ENCODE measurements at regions not wholly inside any gene's neighbourhood (a gene's known extent, or its start where the extent isn't known, plus 50 kb on each side); places are given as distances from the start of the nearest gene placed in this dataset.

DNA sequence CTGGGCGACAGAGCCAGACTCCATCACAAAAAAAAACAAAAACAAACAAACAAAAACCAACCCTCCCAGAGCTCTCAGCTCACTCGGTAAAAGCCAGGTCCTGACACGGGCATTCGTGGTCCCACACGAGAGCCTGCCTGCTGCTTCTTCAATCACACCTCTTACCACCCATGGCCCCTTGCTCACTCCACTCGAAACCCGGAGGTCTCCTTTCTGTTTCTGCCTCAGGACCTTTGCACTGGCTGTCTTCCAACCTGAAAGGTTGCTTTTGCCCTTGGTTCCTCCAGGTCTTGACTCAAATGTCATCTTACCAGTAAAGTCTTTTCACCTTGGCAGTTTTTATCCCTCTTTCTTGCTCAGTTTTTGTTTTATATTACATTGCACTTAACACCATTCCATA is 169.6 kb downstream of the EVX1 start:
- Mint-ChIP-seq H3K4me1 (no peaks in the 10 kb centered on the region), H3K9me3 (no peaks in the 10 kb centered on the region), H3K4me3 (no peak overlapping the region), H3K27me3 (ENCODE audit: low read depth) (no peaks in the 10 kb centered on the region), H3K27ac (ENCODE audit: unreplicated experiment) (no peak overlapping the region), H3K36me3 (ENCODE audit: low read depth) (no peaks in the 10 kb centered on the region)
- no peak for DNase-seq (ENCODE audit: low read depth, low spot score)
- TF ChIP-seq, protein P1, sequence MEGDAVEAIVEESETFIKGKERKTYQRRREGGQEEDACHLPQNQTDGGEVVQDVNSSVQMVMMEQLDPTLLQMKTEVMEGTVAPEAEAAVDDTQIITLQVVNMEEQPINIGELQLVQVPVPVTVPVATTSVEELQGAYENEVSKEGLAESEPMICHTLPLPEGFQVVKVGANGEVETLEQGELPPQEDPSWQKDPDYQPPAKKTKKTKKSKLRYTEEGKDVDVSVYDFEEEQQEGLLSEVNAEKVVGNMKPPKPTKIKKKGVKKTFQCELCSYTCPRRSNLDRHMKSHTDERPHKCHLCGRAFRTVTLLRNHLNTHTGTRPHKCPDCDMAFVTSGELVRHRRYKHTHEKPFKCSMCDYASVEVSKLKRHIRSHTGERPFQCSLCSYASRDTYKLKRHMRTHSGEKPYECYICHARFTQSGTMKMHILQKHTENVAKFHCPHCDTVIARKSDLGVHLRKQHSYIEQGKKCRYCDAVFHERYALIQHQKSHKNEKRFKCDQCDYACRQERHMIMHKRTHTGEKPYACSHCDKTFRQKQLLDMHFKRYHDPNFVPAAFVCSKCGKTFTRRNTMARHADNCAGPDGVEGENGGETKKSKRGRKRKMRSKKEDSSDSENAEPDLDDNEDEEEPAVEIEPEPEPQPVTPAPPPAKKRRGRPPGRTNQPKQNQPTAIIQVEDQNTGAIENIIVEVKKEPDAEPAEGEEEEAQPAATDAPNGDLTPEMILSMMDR (conservative IDR thresholded peaks at IDR 0.05): no peak

DNA sequence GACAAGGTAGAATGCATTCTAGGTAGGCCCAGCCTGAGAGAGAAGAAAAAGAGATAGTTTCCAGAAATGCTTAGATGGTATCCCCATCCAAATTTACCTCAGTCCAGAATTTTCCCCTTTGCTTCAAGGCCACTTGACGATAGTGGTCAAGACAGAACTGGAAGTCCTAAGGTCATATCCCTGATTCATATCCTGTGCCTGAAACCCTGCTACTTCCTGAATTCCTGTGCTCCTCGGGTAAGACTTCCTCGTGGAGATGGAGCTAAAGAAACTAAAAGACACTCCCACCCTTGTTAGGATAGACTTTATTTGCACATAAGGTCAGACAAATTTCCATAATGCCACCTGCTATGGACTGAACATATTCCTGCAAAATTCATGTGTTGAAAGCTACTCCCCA is 175.9 kb downstream of the EVX1 start:
- H3K27ac Mint-ChIP-seq (ENCODE audit: unreplicated experiment): no peak overlapping the region

DNA sequence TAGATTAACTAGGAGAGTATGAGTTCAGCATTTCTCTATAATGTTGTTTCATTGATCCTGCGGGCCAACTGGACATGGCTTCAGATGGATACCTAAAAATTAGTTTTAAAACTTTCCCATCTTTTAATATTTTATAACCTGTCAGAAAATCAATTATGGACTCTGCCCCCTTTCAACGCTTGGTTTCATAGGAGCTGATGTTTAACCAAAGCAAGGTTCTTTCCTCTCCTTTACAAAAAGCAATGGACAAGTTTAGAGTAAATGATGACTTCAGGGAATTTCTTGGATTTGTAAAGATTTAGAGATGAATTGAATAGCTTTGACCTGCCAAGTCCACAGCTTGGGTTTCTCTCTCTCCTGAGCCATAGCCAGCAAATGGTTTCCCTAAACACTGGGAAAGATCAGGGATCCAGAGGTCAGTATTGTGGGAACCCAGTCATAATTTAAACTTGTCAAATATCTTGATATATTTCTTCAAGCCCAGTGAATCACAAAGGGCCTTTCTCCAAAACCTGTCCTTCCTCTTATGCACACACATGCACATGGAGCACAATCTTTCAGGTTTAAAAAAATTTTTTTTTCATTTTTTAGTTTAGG is 177.1 kb downstream of the EVX1 start:
- H3K4me1 Mint-ChIP-seq: no peaks in the 10 kb centered on the region
- no peak for DNase-seq (ENCODE audit: low read depth, low spot score)
- no peak overlapping the region for H3K4me3 Mint-ChIP-seq
- H3K27ac Mint-ChIP-seq (ENCODE audit: unreplicated experiment): no peak overlapping the region
- no peaks in the 10 kb centered on the region for H3K9me3 Mint-ChIP-seq
- no peaks in the 10 kb centered on the region for H3K36me3 Mint-ChIP-seq (ENCODE audit: low read depth)
- H3K27me3 Mint-ChIP-seq (ENCODE audit: low read depth): no peaks in the 10 kb centered on the region
- TF ChIP-seq, protein P1 (conservative IDR thresholded peaks at IDR 0.05): no peak

More for the DNA sequence above, 175.9 kb downstream of the EVX1 start:
- Mint-ChIP-seq H3K4me3 (no peak overlapping the region), H3K36me3 (ENCODE audit: low read depth) (no peaks in the 10 kb centered on the region), H3K27me3 (ENCODE audit: low read depth) (no peaks in the 10 kb centered on the region), H3K4me1 (no peaks in the 10 kb centered on the region), H3K9me3 (no peaks in the 10 kb centered on the region)
- TF ChIP-seq, protein P1 (conservative IDR thresholded peaks at IDR 0.05): no peak
- DNase-seq (ENCODE audit: low read depth, low spot score): no peak

DNA sequence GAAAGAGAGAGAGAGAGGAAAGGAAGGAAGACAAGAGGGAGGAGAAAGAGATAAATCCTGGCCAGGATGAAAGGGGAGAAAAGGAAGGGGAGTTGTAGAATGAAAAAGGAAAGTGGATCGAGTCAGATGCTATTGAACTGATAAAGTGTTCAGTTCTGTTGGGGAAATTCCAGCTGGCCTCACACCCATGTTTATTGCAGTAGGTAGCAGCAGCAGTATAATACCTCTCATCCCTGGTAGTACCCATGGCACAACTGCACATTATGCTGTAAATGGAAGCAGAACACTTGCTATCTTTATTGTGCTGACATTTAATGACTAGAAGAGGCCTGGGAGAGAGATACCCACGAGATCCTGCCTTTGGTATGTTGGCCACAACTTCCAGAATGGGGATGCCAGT is 178.1 kb downstream of the EVX1 start:
- Mint-ChIP-seq H3K9me3 (no peaks in the 10 kb centered on the region), H3K27me3 (ENCODE audit: low read depth) (no peaks in the 10 kb centered on the region), H3K36me3 (ENCODE audit: low read depth) (no peaks in the 10 kb centered on the region), H3K4me3 (no peak overlapping the region), H3K27ac (ENCODE audit: unreplicated experiment) (peak overlapping the region; percentile 50), H3K4me1 (no peaks in the 10 kb centered on the region)
- no peak for DNase-seq (ENCODE audit: low read depth, low spot score)
- TF ChIP-seq, protein P1 (conservative IDR thresholded peaks at IDR 0.05): no peak

DNA sequence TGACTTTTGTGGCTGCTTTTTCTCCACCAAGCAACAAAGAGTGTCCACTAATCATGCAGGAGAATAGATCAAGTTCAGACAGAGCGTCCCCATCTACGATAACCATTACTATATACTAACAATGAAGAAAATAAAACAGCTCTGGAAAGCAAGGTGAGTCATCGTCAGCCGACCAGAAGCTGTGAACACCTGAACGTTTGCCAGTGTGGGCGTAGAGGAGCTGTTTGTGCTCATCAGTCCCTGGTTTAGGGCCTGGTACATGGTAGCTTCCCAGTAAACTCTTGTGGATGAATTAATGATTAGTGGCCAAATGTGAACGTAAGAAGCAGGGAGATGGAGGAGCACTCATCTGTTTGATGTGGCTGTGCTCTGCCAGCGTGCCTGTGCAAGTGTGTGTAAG is 180.7 kb downstream of the EVX1 start:
- no peaks in the 10 kb centered on the region for H3K36me3 Mint-ChIP-seq (ENCODE audit: low read depth)

More for the DNA sequence above, 180.7 kb downstream of the EVX1 start:
- H3K4me1 Mint-ChIP-seq: no peaks in the 10 kb centered on the region
- no peaks in the 10 kb centered on the region for H3K9me3 Mint-ChIP-seq
- TF ChIP-seq, protein P1 (conservative IDR thresholded peaks at IDR 0.05): no peak
- no peak for DNase-seq (ENCODE audit: low read depth, low spot score)
- no peak overlapping the region for H3K27ac Mint-ChIP-seq (ENCODE audit: unreplicated experiment)
- no peak overlapping the region for H3K4me3 Mint-ChIP-seq
- H3K27me3 Mint-ChIP-seq (ENCODE audit: low read depth): no peaks in the 10 kb centered on the region

Measured in neural crest cell (in vitro differentiated cells).